GM12892 (cell line): ENCODE measurements at regions not wholly inside any gene's neighbourhood (a gene's known extent, or its start where the extent isn't known, plus 50 kb on each side); places are given as distances from the start of the nearest gene placed in this dataset.

ENCODE experiments used
- POLR2A ChIP-seq: IDR thresholded peaks from 2 replicates; pipeline ENCODE4 v1.6.1; 2011; ENCODE audit warnings: low read depth, low read length, control low read depth
- POLR2AphosphoS5 ChIP-seq: IDR thresholded peaks from 2 replicates; pipeline ENCODE4 v1.6.1; 2011; ENCODE audit warnings: low read depth, low read length, control low read depth
- TAF1 ChIP-seq: IDR thresholded peaks from 2 replicates; pipeline ENCODE4 v1.6.1; 2011; ENCODE audit warnings: low read depth, mild to moderate bottlenecking, control low read depth, low read length, borderline replicate concordance

DNA sequence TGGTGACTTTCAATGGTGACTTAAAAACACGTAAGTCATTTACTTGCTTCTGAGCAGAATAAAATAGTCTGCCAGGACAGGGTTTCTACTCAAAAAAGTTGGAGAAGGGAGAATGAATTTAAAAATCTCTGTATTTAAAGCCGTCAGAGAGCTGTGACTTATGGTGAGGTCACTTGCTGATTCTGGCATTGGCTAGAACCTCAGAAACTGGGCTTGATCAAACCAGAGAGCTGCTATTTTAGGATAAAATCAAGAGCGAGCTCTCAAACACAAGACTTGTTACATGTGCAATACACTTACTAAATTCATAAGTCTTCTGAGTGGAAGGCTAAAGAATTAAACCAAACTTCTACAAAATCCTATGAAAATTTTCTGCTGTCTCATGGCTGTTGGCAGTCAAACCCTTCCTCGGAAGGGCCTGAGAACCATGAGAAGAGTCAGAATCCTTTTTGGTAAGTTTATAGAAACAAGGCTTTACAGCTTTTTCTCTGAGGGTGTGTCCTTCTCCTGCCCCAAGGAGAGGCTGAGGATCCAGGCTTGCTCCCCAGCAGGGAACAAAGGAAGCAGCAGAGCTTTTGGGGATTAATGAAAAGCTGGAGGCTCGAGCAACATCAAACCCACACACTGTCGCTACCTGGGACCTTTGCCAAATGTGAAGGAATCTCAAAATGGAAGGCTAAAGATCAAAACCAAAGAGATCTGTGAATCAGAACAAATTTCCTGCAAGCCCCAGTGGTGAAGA lies 816.4 kb downstream of the SOCS6 start:
- TF ChIP-seq POLR2AphosphoS5: no peak
- no peak for TF ChIP-seq POLR2A
- no peak for TF ChIP-seq TAF1
